ENCODE measurements at regions not wholly inside any gene's neighbourhood (a gene's known extent, or its start where the extent isn't known, plus 50 kb on each side); places are given as distances from the start of the nearest gene placed in this dataset.

DNA sequence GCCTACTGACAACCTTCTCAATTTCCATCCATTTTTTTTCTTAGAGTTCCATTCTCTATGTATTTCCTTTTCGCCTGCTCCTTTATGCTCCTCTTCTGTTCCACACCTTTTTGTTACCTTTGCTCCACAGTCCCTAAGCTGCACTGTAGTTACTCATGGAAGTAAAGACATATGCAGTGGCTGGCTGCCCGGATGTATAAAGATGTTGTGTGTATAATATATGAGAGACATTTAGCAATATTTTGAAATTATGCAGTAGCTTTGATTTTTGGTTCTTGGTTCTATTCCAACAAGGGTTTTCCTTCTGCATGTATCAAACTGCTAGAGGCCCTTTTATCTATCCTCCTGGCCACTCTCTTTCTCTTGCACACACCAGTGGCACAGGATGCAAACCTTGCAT is 234.9 kb downstream of the DOK5 start:
- TF ChIP-seq CTCF (IDR thresholded peaks at IDR 0.05) (no peak), POLR2AphosphoS5 (IDR thresholded peaks at IDR 0.05) (no peak)
